GM21528 (cell line): ENCODE measurements at regions not wholly inside any gene's neighbourhood (a gene's known extent, or its start where the extent isn't known, plus 50 kb on each side); places are given as distances from the start of the nearest gene placed in this dataset.
A peak's percentile ranks its signal among the peaks of the same experiment; 100 is the strongest.

Experiments
- ATAC-seq: cut with Tn5 transposase; IDR thresholded peaks from one replicate; pipeline ENCODE4 v1.9.1; 2021; ENCODE audit warnings: mild to moderate bottlenecking, moderate library complexity; ENCODE audit not compliant: unreplicated experiment, low FRiP score

DNA sequence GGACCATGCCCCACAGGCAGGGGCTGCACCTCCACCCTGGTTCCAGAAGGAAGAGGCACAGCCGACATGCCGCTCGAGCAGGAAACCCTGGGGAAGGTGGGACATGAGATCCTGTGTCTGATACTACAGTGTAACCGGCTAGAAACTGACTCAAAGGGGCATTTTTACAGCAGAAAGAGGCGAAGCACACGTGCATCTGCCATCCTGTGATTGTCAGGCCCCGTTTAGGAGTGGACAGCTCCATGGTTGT, 62.7 kb downstream of the SIK1 start:
- no peak for ATAC-seq

DNA sequence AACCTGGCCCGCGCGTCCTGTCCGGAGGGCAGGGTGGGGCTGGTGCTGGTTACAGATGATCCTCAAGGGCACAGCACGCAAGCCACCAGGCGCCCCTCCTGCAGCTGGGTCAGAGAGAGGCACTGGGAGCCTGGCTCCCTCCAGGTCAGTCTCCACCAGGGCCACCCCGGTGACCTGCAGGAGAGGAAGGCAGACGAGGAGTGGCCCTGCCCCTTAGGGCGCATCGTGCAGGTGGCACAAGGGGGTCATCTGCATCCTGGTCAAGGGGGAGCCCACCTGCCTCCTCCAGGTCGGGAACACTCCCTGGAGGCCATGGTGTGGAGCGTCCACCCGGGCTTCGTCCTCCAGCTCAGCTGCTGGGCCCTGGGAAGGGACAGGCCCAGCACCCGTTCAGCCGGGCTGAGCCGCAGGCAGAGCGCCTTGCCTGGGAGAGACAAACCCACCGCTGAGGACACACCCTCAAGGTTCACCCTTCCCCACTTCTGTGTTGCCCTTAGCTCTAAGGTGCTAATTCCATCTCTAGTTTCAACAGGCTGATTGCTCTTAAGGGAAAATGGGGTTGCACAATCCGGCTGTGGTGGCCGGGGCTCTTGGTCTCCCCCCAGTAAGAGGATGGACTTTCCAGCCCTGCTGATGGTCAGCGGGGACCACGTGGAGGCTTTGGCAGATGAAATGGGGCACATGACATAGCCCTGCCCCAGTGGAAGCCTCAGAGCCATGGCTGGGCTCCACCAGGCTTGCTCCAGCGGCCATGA, 63.2 kb downstream of the SIK1 start:
- no peak for ATAC-seq

DNA sequence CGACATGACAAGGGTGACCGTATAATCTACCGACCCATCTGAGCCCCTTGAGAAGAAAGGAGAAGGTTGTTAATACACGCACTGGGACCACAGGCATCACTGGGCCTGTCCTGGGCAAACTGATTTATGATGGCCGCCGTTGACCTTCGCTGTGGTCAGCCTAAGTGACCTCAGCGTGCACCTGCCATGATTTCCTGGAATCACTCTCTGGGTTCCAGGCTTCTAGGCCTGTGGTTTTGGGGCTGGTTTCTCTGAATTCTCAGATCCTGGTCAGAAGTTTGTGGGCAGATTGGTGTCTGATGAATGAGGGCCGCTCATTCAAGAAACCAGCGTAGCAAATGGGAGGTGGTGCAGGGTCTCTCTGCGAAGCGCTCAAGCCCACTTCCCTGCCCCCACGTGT, 64.0 kb downstream of the SIK1 start:
- no peak for ATAC-seq

DNA sequence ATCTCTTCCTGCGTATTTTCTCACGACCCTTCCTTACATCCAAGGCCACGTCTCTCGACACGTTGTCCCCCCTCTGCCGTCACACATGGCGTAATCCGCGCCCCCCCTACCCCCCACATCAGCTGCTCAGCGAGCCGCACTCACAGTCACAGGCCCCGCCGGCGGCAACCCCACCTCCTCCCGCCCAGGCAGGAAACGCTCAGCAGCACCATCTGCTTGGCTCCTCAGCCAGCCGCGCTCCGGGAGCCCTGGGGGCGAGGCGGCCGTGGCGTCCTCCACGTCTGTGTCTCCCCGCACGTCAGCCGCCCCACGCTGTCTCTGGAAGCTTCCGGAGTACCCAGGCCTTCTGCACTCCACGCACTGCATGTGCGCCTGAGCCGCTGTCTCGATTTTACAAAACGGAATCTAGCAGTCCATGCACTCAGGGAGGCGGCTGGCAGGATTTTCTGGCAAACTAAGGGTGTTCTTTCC, 64.6 kb downstream of the SIK1 start:
- ATAC-seq: peak; percentile 51

DNA sequence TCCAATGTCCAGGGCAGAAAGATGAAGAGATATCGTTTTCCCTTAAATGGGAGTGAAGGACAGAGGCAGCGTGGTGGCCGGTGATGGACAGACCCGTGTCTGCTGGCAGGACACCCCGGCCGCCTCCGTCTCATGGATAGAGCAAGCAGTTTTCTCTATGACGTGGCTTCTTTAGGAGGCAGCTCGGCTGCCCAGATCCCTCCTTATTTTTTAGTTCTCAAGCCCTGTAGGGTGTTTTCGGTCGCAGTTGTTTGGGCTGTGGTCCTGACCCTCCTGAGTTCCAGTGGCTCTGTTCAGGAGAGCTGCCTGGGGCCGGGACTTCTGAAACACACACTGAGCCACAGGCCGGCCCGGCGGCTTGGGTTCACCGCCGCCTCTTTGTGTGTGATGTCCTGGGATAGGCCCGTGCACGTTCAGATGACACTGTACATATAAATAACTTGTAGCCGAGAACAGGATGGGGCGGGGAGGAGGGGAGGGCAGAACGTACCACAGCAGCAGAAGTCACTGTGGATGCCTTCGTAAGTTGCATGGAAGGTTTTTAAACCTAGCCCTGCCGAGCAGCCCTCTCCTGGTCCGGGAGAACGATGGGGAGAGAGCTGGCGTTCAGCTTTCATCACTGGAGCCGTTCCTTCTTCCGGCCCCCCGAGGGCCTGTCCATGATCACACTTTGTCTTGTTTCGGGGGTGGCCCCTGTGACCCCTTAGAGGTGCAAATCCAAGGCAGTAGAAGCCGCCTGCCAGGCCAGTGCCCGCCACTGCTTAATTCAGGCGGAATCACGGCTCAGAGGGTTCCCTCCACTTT, 65.2 kb downstream of the SIK1 start:
- peak; percentile 39 for ATAC-seq

DNA sequence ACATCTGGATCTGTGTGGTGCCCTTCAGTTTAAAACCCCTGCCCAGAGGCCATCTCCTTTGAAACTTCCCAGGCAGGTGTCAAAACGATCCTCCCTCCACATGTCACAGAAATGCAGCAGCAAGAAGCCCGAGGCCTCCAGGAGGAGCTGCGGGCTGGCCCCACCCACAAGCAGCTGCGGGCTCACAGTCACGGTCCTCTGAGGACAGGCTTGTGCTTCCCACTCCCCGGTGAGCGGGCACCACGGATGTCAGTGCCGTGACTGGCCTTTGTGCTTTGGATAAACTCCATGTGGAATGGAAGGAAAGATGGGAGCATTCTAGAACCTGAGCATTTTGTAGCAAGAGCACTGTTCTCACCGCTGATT, 65.8 kb downstream of the SIK1 start:
- no peak for ATAC-seq

DNA sequence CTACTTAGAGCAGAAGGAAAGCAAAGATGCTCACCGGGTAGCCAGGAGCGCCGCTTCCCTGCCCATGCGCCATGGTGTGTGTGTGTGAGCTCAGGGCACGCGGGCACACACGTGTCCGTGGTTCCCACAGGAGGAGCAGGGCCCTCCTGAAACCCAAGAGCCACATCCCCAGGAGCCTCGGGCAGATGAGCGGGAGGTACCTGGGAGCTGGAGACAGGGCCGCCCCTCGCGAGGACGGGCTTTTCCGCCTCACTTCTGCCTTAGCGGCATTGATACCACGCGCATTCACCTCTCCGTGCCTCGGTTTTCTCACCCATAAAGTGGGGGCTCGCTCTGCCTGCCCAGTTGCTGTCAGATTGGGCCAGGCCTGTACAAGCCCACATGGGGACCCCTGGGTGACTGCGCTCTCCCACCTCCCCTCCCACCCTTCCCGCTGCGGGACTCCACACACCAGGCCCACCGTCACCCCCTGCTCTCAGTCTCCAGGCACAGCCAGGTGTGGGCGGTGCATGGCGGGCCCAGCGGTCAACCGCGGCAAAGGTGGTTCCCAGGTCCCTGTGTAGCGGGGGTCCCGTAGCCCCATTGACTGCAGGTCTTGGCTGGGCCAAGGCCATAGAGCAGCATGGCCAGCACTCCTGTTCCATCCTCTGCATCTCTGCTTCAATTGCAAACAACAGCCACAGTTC, 66.3 kb downstream of the SIK1 start:
- ATAC-seq: no peak

DNA sequence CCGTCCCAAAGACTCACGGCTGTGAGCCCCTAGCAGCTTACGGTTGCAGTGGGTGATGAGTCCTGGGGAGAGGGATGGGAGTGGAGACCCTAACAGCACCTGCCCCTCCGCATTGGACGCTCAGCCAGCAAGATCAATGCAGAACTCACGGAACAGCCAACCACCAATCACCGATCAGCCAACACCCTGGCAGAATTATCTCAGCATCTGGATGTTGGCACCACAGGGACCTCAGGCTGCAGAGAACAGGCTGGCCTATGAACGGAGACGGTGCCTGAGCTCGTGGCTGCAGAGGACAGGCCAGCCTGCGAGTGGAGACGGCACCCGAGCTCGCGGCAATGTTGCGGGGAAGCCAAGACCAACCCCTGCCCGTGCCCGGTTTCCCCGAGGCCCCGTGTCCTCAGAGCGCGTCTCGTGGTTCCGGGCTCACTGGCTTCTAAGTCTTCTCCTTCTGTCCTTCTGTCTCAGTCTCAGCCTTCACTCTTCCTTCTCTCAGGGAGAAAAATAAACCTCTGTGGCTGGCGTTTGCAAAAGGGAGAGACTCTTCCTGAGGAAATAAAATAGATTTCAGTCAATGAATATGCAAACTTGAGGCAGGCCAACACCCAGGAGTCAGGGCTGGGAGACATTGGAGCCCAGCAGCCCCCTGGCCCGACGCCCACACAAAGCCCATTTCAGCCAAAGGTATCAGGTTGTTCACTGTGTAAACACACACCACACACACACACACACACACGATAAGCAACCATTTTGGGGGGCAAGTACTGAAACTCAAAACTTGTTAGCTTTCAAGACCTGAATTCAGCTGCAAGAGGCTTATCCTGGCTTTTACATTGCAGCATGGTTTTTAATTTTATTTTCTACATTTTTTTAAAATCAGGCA, 67.8 kb downstream of the SIK1 start:
- ATAC-seq: no peak

DNA sequence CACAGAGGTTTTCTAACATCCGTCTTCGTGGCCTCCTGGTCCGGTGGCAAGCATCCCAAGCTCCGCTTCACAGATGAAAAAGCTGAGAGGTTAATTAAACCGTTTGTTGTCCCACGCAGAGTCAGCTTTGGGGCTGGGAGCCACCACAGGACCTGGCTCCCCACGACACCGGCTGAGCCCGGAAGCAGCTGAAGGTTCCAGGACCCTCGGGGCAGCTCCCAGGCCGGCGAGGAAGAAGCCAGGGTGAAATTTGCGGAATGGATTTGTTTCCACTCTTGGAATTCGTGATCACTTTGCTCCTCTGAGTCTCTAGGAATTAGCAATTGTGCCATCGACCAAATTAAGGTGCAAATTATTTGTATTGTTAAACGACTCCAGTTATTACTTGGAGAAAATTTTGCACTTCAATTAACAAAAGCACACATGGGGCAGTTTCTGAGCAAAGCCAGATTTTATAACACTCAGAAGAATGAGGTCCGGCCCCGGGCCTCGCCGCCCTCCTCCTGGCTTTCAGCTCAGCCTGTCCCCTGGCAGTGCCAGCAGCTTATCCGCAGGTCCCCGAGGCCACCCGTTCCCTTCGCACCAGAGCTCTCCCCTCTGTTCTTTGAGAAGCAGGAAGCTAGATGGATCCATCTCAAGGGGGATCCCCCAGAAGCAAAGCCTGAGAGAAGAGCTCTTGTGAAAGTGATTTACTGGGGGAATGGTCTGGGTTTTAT, 69.1 kb downstream of the SIK1 start:
- no peak for ATAC-seq

DNA sequence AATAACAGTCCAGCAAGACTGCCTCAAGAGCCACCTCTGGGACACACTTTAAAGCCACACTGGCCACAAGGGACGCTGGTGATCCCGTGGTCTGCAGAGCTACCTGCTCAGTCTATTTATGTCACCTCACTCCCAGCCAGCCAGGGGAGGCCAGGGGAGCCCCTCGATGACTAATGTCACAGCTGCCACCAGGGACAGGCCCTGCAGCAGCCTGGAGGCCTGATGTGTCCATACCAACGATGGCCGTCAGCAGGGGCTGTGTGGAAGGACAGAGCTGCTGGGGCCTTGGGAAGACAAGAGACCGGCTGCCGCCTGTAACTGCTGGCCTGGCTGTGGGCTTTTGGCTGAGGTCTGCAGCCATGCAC, 71.0 kb downstream of the SIK1 start:
- ATAC-seq: no peak

DNA sequence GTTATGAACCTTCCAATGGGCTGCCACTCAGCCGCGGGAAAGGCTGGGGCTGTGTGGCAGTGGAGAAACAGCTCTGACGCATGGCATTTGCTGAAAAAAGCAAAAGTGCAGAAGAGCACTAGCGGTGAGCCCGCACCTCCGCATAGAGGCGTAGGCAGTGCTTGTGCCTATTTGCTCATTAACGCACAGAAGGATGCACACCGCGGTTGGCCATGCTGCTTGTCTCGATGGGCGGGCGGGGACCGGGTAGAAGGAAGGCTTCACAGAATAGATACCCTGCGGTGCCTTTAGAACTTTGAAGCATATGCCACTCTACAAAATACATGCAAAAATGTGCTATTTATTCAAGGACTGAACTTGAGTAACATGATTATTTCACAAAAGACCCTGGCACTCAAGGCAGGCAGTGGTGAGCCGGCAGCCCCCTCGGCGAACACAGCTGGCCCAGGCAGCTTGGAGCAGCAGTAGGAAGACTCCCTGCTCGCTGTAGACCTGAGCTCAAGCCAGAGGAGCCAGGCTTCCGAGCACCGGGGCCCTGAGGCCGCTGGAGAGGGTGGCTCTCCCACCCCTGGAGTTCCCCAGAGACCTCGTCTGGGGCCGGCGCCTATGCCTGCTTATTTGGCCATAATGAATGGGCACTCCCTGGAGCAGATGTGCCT, 71.5 kb downstream of the SIK1 start:
- ATAC-seq: no peak

DNA sequence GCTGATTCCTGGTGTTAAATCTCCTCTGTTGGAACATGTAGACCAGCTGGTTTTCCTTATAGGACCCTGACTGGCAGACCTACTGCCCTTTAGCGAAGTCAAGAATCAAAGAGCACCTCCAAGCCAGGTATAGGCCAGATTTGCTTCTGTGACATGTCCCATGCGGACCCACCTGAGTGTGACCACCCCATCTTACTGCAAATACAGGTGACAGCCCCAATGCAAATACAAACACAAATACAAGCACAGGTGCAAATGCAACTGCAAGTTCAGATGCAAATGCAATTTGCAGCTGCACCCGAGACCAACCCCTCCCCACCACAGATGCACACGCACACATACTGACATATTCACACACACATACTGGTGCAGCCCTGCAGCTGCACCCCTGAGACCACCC, 72.3 kb downstream of the SIK1 start:
- no peak for ATAC-seq

DNA sequence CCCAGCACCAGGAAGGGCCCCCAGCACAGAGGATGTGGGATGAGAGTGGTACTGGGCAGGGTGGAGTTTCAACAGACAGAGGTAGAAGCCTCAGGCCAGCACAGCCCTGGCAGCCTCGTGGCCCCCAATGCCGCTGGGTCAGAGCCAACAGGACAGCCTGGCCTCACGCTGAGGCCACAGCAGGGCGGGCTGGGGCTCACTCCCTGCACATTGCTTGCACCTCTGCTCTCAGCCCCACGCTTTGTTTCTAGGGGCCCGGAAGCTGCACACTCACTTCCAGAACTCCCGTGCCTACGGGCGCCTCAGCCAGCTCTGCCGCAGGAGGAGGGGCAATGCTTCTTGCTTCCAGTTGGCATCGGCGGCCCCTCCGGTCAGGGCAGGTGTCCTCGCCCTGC, 72.9 kb downstream of the SIK1 start:
- no peak for ATAC-seq

DNA sequence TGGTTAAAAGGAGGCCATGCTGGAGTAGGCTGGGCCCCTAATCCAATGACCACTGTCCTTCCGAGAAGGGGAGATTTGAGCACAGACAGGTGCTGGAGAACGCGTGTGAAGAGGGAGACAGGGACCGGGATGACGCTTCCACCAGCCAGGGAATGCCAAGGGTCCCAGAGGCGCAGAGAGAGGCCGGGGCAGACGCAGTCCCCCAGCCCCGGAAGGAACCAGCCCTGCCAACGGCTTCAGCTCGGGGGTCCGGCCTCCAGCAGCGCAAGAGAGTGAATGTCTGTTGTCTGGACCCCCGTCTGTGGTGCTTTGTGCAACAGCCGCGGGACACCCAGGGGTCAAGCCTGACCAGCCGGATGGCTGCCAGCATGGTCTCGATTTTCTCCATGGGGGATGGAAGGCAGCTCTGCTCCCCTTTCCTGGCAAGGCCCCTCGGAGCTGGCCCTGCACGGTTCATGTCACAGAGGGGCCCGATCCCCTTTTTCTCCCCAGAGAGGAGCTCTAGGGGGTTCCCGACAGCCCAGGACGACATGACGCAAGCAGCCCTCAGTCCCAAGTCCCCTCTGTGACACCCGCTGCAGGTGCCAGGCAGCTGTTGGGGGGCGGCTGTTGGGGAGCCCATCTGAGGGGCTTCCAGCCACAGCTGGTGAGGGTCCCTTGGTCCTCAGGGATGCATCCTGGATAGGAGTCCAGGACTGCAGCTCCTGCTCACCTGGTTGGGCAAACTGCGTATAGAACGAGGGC, 73.5 kb downstream of the SIK1 start:
- no peak for ATAC-seq

DNA sequence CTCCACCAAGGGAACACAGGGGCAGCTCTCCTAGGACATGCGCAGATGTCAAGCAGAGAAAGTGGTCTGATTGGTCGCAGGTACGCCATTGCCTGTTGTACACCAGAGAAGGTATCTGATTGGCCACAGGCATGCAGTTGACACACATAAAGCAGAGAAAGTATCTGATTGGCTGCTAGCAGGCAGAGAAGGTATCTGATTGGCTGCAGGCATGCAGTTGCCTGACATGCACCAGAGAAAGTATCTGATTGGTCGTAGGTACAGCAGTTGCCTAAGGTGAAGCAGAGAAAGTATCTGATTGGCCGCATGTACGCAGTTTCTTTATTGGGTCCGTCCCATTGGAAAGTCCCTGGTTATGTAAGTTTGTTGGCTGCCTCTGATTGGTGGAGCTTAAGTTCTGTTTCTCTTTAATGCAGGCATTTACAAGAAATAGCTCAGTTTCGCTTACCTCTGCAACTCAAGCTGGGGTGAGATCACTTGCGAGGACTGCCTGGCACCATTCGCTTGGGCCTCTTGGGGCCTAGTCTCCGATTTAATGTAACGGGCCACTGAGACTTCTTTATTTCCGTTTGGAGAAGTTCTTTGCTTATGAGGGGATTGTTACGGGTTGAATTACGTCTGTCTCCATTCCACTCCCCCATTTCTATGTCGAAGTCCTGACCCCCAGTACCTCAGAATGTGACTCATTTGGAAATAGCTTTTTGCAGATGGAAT, 74.2 kb downstream of the SIK1 start:
- peak; percentile 65 for ATAC-seq

DNA sequence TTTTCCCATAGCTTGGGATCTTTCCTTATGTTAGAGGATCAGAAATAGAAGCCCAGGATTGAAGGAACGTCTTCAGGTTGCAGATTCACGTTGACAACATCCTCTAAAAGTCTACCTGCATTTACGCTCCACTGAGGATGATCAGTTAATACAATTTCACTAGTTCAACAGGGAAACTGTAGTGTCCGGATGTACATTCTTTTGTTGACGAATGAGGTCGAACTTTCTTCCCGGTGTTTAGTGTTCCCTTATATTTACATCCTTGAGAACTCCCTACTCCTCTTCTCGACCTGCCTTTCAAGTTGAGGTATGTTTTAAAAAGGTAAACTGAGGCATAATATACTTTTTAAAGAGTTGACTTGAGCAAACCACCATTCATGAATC, 74.8 kb downstream of the SIK1 start:
- ATAC-seq: no peak

DNA sequence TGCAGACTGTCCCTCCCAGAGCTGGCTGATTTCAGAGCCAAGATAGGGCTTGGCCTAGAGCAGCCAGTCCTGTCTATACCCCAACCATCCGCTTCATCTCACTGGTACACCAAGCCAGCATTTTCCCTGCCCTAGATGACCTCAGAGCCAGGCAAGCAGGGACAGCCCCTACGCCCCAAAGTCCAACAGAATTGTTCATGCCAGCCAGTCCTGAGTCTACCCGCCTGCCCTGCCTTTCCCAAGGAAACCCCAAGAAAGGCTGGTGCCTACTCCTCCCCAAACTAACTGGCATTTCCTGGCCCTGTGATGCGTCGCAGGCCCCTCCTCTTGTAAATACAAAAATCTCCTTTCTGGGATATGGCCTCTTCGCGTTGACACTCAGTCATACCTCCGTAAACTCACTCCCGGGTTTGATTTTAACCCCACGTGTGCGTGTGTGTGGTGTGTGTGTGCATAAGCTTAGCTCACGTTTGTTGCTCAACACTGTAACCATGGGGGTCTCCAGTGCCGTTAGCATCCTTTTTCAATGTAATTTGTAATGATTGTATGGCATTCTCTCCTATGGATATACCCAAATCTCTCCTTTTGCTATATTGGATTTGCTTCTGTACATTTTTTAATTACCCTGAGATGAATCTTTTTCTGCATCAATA, 75.3 kb downstream of the SIK1 start:
- no peak for ATAC-seq

DNA sequence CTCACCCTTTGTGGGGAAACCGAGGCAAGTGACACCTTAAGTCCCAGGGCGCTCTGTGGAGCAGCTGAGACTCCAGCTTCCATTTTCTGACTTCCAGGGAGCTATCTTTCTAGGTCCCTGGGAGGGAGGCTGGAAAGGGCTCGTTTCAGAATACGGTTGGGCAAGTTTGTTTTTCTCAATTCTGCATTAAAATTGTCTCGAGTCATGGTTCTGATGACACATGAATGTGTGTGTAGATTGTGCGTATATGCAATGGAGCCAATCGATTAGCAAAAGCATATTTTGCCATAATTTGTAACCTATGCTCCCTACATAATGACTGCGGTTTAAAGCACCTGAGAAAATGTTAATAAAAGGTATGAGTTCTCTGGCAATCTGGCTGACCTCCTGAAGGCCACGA, 77.3 kb downstream of the SIK1 start:
- ATAC-seq: no peak
